A172 (cell line): ENCODE measurements at regions not wholly inside any gene's neighbourhood (a gene's known extent, or its start where the extent isn't known, plus 50 kb on each side); places are given as distances from the start of the nearest gene placed in this dataset.

Source experiments
- DNase-seq: peaks from one replicate; pipeline ENCODE4 v3.0.0-alpha.2; 2015; ENCODE audit warnings: low spot score

DNA sequence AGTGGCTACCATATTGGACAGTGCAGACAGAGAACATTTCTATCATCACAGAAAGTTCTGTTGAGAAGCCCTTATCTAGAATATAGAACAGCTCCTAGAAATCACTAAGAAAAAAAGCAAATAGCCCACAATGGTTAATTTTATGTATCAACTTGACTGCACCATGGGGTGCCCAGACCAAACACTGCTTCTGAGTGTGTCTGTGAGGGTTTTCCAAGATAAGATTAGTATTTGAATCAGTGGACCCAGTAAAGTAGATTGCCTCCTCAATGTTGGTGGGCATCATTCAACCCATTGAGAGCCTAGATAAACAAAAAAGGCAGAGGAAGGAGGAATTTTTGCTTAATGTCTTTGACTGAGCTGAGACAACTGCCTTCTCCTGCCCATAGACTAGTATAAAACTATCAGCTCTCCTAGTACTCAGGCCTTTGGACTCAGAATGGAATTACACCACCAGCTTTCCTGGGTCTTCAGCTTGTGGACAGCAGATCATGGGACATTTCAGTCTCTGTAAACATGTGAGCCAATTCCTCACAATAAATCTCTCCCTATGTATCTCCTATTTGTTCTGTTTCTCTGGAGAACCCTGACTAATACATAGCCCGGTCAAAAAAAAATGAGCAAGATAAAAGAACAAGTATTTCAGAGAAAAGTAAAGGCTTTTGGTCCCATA lies 55.9 kb upstream of the OXTR start:
- DNase-seq, result no peak

DNA sequence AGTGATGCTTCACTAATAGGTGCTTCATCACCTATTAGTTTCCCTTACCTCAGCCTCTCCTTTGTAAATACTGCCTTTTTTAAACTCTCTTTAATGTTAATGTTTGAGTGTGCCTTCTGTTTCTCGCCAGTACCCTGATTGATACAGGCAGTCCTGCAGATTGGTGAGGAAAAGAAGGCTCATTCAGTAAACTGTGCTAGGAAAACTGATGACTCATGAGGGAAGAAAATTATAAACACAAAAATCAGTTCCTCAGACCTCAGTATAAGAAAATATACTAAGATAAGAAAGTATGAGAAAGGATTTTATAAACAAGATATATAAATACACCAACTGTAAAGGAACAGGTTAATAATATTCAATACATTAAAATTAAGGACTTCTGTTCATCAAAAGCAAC lies 54.8 kb upstream of the OXTR start:
- DNase-seq, result no peak

GRCh38 chr3:8822141-8822540 lies 52.7 kb upstream of the OXTR start:
- DNase-seq, result peak; percentile 44
